ENCODE measurements at regions not wholly inside any gene's neighbourhood (a gene's known extent, or its start where the extent isn't known, plus 50 kb on each side); places are given as distances from the start of the nearest gene placed in this dataset.

GRCh38 chr18:73579698-73580097 is 567.9 kb downstream of the FBXO15 start:
- H3K9me3 ChIP-seq (ENCODE audit: control insufficient read depth in 1 of 2, insufficient read depth in 1 of 2, low read depth in 1 of 2, low read length in 2 of 2) = peaks cover 11 to 12% of the 10 kb centered on the region in 2 experiments; a peak in 2 of 4 replicates
- H3K4me1 ChIP-seq (ENCODE audit: control insufficient read depth in 1 of 2, insufficient read depth in 2 of 2, low read length in 2 of 2) = no peaks in the 10 kb centered on the region
- H3K79me2 ChIP-seq (ENCODE audit: insufficient read depth, low read length) = no peaks in the 10 kb centered on the region
- CTCF ChIA-PET = no interaction called here
- H3K27ac ChIP-seq (ENCODE audit: low read depth, low read length) = no peak overlapping the region
- intact Hi-C loops (cut with micrococcal nuclease) = no loop called here
- POLR2A ChIA-PET = no interaction called here
- no peak overlapping the region for H3K4me2 ChIP-seq (ENCODE audit: low read length)
- TF ChIP-seq EZH2 (IDR thresholded peaks at IDR 0.05) = no peak
- TF ChIP-seq JUND (IDR thresholded peaks at IDR 0.05) = no peak
- no peak for TF ChIP-seq RAD21 (IDR thresholded peaks at IDR 0.05; ENCODE audit: low read depth)
- no peak for TF ChIP-seq MAX (IDR thresholded peaks at IDR 0.05)
- TF ChIP-seq ZNF274 (IDR thresholded peaks at IDR 0.05; ENCODE audit: low read depth, low read length) = no peak
- no peak for TF ChIP-seq TCF7L2 (IDR thresholded peaks at IDR 0.05; ENCODE audit: borderline replicate concordance, extremely low read depth, insufficient read depth, insufficient read length)
- TF ChIP-seq POLR2AphosphoS5 (IDR thresholded peaks at IDR 0.05; ENCODE audit: low read depth, low read length) = no peak
- TF ChIP-seq FOSL1 (IDR thresholded peaks at IDR 0.05; ENCODE audit: low read depth) = no peak
- no peak for TF ChIP-seq SP1 (IDR thresholded peaks at IDR 0.05; ENCODE audit: low read depth)
- TF ChIP-seq SRF (IDR thresholded peaks at IDR 0.05; ENCODE audit: low read depth) = no peak
- no peak for TF ChIP-seq POLR2A (IDR thresholded peaks at IDR 0.05; ENCODE audit: borderline replicate concordance, extremely low read depth, insufficient read depth, insufficient read length)
- no peak for TF ChIP-seq REST (IDR thresholded peaks at IDR 0.05; ENCODE audit: low read depth)
- TF ChIP-seq EZH2phosphoT487 (IDR thresholded peaks at IDR 0.05; ENCODE audit: borderline replicate concordance) = no peak
- no peak for TF ChIP-seq ELF1 (IDR thresholded peaks at IDR 0.05; ENCODE audit: borderline replicate concordance, low read depth)
- TF ChIP-seq CEBPB (IDR thresholded peaks at IDR 0.05; ENCODE audit: low read depth) = no peak
- no peak for TF ChIP-seq SIN3A (IDR thresholded peaks at IDR 0.05; ENCODE audit: low read depth)
- TF ChIP-seq ZBTB33 (IDR thresholded peaks at IDR 0.05; ENCODE audit: extremely low read depth, insufficient replicate concordance, low read length) = no peak
- TF ChIP-seq EGR1 (IDR thresholded peaks at IDR 0.05; ENCODE audit: low read depth) = no peak
- no peak for TF ChIP-seq CTCF (IDR thresholded peaks at IDR 0.05 in 2 of 3, conservative IDR thresholded peaks at IDR 0.05 in 1 of 3; ENCODE audit: borderline replicate concordance in 1 of 3, insufficient read depth in 1 of 3, low read depth in 2 of 3, low read length in 2 of 3)
- no peak for TF ChIP-seq CBX3 (IDR thresholded peaks at IDR 0.05; ENCODE audit: low read depth)
- RAD21 ChIA-PET (ENCODE audit: low non-redundant PET in 1 of 2, low total read pairs in 2 of 2, uncharacterized antibody in 2 of 2, unreplicated experiment in 2 of 2) = no interaction called here
- no peak for DNase-seq (ENCODE audit: low read depth, low spot score)
- H4K20me1 ChIP-seq (ENCODE audit: insufficient read depth) = no peaks in the 10 kb centered on the region
- no peaks in the 10 kb centered on the region for H3K9me2 ChIP-seq (ENCODE audit: insufficient read depth)
- no peak for ATAC-seq
- no peak overlapping the region for H3K9ac ChIP-seq (ENCODE audit: low read length)
- no peaks in the 10 kb centered on the region for H3K27me3 ChIP-seq (ENCODE audit: insufficient read depth, low read length)
- no peaks in the 10 kb centered on the region for H3K36me3 ChIP-seq (ENCODE audit: control insufficient read depth in 1 of 2, insufficient read depth in 2 of 2, low read length in 2 of 2)
- no peak overlapping the region for H3K4me3 ChIP-seq (replicated peaks in 1 of 2; ENCODE audit: low read depth in 1 of 2, low read length in 2 of 2)
- H2AFZ ChIP-seq (ENCODE audit: low read depth, low read length, poor library complexity, severe bottlenecking) = no peak overlapping the region
- BruUV-seq (replicated peaks) = no TSS peak
